HEK293 (cell line): ENCODE measurements at regions not wholly inside any gene's neighbourhood (a gene's known extent, or its start where the extent isn't known, plus 50 kb on each side); places are given as distances from the start of the nearest gene placed in this dataset.

Source experiments
- CTCF ChIA-PET: fragments of 350-600 bp; formaldehyde crosslinking; extraction: SDS; loops from one replicate; lab custom pipeline; 2021; ENCODE audit warnings: antibody characterized with exemption; lab: Yijun Ruan, JAX
- POLR2A ChIA-PET: fragments of 300-600 bp; formaldehyde crosslinking; extraction: SDS; loops from one replicate; lab custom pipeline; 2020; ENCODE audit warnings: antibody characterized with exemption, inconsistent platforms; lab: Yijun Ruan, JAX
- H3K27ac ChIP-seq: fragments of 200-500 bp; sonication (Bioruptor generic); 2 replicates; pipeline ENCODE4 v1.5.1; 2014; ENCODE audit warnings: low read depth, low read length, control low read depth, inconsistent platforms; ENCODE audit errors: extremely low read depth
- H3K36me3 ChIP-seq, 2 experiments: fragments of 200-500 bp in 1 of 2; sonication (Bioruptor generic) in 1 of 2; 1 replicate in 1 of 2; 2 replicates in 1 of 2; pipeline ENCODE4 v1.5.1; 2014 to 2017; ENCODE audit warnings: inconsistent platforms in 2 of 2, low read length in 2 of 2; ENCODE audit not compliant: control insufficient read depth in 2 of 2, insufficient read depth in 1 of 2
- H3K4me1 ChIP-seq: fragments of 200-500 bp; sonication (Bioruptor generic); 2 replicates; pipeline ENCODE4 v1.5.1; 2014; ENCODE audit warnings: mild to moderate bottlenecking, low read length, inconsistent platforms; ENCODE audit not compliant: control insufficient read depth, insufficient read depth
- H3K4me3 ChIP-seq: 2 replicates; pipeline ENCODE4 v1.5.1; 2011; ENCODE audit warnings: low read depth, mild to moderate bottlenecking, control low read depth, low read length, moderate library complexity
- H3K9me3 ChIP-seq: fragments of 200-500 bp; sonication (Bioruptor generic); 2 replicates; pipeline ENCODE4 v1.5.1; 2014; ENCODE audit warnings: low read depth, low read length, inconsistent platforms; ENCODE audit not compliant: control insufficient read depth, insufficient read depth
- GFI1B ChIP-seq: fragments of 450-650 bp; formaldehyde crosslinking; IDR thresholded peaks from 2 replicates; pipeline ENCODE4 v1.5.1; 2016; ENCODE audit warnings: missing biosample characterization, missing genetic modification characterization
- GLIS1 ChIP-seq: fragments of 450-650 bp; formaldehyde crosslinking; IDR thresholded peaks from 2 replicates; pipeline ENCODE4 v1.5.1; 2016; ENCODE audit warnings: missing biosample characterization, missing genetic modification characterization
- REPIN1 ChIP-seq: fragments of 450-650 bp; formaldehyde crosslinking; IDR thresholded peaks from 2 replicates; pipeline ENCODE4 v1.5.1; 2017; ENCODE audit warnings: missing biosample characterization, missing genetic modification characterization, low read depth
- ZBTB20 ChIP-seq: fragments of 450-650 bp; formaldehyde crosslinking; IDR thresholded peaks from 2 replicates; pipeline ENCODE4 v1.5.1; 2016; ENCODE audit warnings: missing biosample characterization, missing genetic modification characterization
- ZFP37 ChIP-seq: fragments of 450-650 bp; formaldehyde crosslinking; IDR thresholded peaks from 2 replicates; pipeline ENCODE4 v1.5.1; 2016; ENCODE audit warnings: missing biosample characterization, missing genetic modification characterization
- ZNF214 ChIP-seq: fragments of 450-650 bp; formaldehyde crosslinking; IDR thresholded peaks from 2 replicates; pipeline ENCODE4 v1.5.1; 2017; ENCODE audit warnings: missing biosample characterization, mild to moderate bottlenecking, missing genetic modification characterization, borderline replicate concordance
- ZNF280C ChIP-seq: fragments of 450-650 bp; formaldehyde crosslinking; IDR thresholded peaks from 2 replicates; pipeline ENCODE4 v1.5.1; 2016; ENCODE audit warnings: missing biosample characterization, missing genetic modification characterization
- ZNF280D ChIP-seq: fragments of 450-650 bp; formaldehyde crosslinking; IDR thresholded peaks from 2 replicates; pipeline ENCODE4 v1.5.1; 2016; ENCODE audit warnings: missing biosample characterization, missing genetic modification characterization
- ZNF510 ChIP-seq: fragments of 450-650 bp; formaldehyde crosslinking; IDR thresholded peaks from 2 replicates; pipeline ENCODE4 v1.5.1; 2018; ENCODE audit warnings: mild to moderate bottlenecking, missing genetic modification characterization, missing biosample characterization; ENCODE audit not compliant: insufficient replicate concordance
- ZNF560 ChIP-seq: fragments of 450-650 bp; formaldehyde crosslinking; IDR thresholded peaks from 2 replicates; pipeline ENCODE4 v1.5.1; 2017; ENCODE audit warnings: missing biosample characterization, missing genetic modification characterization, borderline replicate concordance
- ZNF600 ChIP-seq: fragments of 450-650 bp; formaldehyde crosslinking; IDR thresholded peaks from 2 replicates; pipeline ENCODE4 v1.5.1; 2016; ENCODE audit warnings: missing biosample characterization, missing genetic modification characterization
- ZNF707 ChIP-seq: fragments of 450-650 bp; formaldehyde crosslinking; IDR thresholded peaks from 2 replicates; pipeline ENCODE4 v1.5.1; 2016; ENCODE audit warnings: missing biosample characterization, missing genetic modification characterization
- ZNF747 ChIP-seq: fragments of 450-650 bp; formaldehyde crosslinking; IDR thresholded peaks from 2 replicates; pipeline ENCODE4 v1.5.1; 2016; ENCODE audit warnings: missing biosample characterization, missing genetic modification characterization
- TF ChIP-seq, protein P1 (sequence below): fragments of 450-650 bp; formaldehyde crosslinking; IDR thresholded peaks from 2 replicates; pipeline ENCODE4 v1.5.0; 2017; ENCODE audit warnings: missing biosample characterization, missing genetic modification characterization, borderline replicate concordance

DNA sequence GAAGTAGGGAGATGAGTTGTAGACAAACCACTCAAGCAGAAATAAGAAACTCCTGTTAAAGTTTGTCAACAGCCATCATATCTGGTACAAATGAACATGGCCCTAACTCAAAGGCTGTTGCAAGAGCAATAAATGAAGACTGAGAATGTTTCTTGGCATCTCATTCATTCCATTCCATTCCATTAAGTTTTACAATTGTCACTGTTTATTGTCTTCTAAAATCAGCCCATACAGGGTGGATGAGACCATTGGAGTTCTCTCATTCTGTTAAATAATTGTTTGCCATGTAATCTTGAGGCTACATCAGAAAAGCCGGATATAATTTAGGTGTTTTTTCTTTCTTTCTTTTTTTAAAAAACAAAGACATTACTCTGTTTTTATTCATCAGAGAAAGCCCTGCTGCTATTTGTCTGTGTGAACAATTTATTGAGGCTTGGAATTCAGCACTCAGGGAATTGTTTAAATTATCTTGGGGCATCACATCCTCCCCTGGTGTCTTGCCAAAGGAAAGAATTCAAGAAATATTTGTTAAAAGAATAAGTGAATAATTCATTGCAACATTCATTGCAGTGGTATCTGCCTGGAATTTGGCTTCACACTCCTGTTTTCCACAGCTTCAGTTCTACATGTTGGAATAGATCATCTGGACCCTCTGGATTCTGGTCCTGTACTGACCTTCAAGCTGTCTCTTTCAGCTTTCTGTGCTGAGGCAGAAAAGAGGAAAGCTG, 604.5 kb downstream of the PLPP3 start:
- no peak overlapping the region for H3K27ac ChIP-seq
- no peaks in the 10 kb centered on the region for H3K36me3 ChIP-seq
- CTCF ChIA-PET: no interaction called here
- no peaks in the 10 kb centered on the region for H3K4me1 ChIP-seq
- TF ChIP-seq, protein P1, sequence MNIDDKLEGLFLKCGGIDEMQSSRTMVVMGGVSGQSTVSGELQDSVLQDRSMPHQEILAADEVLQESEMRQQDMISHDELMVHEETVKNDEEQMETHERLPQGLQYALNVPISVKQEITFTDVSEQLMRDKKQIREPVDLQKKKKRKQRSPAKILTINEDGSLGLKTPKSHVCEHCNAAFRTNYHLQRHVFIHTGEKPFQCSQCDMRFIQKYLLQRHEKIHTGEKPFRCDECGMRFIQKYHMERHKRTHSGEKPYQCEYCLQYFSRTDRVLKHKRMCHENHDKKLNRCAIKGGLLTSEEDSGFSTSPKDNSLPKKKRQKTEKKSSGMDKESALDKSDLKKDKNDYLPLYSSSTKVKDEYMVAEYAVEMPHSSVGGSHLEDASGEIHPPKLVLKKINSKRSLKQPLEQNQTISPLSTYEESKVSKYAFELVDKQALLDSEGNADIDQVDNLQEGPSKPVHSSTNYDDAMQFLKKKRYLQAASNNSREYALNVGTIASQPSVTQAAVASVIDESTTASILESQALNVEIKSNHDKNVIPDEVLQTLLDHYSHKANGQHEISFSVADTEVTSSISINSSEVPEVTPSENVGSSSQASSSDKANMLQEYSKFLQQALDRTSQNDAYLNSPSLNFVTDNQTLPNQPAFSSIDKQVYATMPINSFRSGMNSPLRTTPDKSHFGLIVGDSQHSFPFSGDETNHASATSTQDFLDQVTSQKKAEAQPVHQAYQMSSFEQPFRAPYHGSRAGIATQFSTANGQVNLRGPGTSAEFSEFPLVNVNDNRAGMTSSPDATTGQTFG (tag by site-specific recombination): no peak
- TF ChIP-seq GFI1B (tag by site-specific recombination) (no peak), ZNF280C (no peak), ZNF747 (no peak), ZNF280D (no peak), ZBTB20 (no peak)
- H3K9me3 ChIP-seq: no peaks in the 10 kb centered on the region
- POLR2A ChIA-PET: no interaction called here
- H3K4me3 ChIP-seq: no peak overlapping the region

DNA sequence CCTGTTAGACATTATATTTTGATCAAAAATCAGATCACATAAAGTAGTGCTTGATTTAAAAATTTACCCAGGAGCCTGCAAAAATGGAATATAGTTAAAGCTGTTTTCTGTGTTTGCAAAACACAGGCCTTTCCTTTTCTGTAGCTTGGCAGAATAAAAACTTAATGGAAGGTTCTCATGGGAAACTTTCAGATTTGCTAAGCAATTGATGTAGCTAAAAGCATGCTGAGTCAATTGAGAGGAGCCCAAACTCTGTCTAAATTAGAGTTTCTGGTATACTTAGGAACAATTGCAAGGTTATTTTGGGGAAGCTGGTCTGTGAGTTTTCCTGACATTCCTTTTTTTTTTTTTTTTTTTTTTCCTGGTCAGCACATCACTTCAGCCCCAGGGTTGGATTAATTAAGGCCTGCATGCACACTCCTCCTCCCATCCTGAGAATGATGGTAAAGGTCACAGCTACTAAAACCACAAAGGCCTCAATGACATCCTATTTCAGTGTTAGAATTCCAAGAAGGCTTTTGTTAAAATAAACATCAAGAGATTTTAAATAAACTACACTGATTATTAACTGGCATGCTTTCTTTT, 608.7 kb downstream of the PLPP3 start:
- ChIA-PET CTCF (interaction anchor here (0.6 kb wide), 1 partner anchor 543 kb away, joined by 3 read pairs; no protein-coding TSS in a partner anchor), POLR2A (no interaction called here)
- H3K4me1 ChIP-seq: peaks cover 8% of the 10 kb centered on the region; the same call in 1 of the 2 replicates
- no peaks in the 10 kb centered on the region for H3K9me3 ChIP-seq
- no peaks in the 10 kb centered on the region for H3K36me3 ChIP-seq
- H3K27ac ChIP-seq: no peak overlapping the region
- TF ChIP-seq ZFP37 (tag by site-specific recombination) (no peak), ZNF600 (tag by site-specific recombination) (no peak), REPIN1 (no peak), ZNF510 (tag by site-specific recombination) (no peak), ZNF707 (no peak), ZNF560 (tag by site-specific recombination) (no peak), GLIS1 (tag by site-specific recombination) (no peak), ZNF214 (no peak)
- no peak overlapping the region for H3K4me3 ChIP-seq
